AG04450 (cell line): ENCODE measurements at regions not wholly inside any gene's neighbourhood (a gene's known extent, or its start where the extent isn't known, plus 50 kb on each side); places are given as distances from the start of the nearest gene placed in this dataset.

ENCODE experiments used
- CTCF ChIA-PET: fragments of 300-600, 350-600 bp; formaldehyde crosslinking; extraction: SDS; loops from one replicate; lab custom pipeline; 2022; ENCODE audit warnings: antibody characterized with exemption, inconsistent platforms; lab: Charles Lee
- POLR2A ChIA-PET: fragments of 350-600 bp; formaldehyde crosslinking; extraction: SDS; loops from one replicate; lab custom pipeline; 2021; ENCODE audit warnings: antibody characterized with exemption, inconsistent platforms; lab: Yijun Ruan, JAX
- DNase-seq: peaks from one replicate; pipeline ENCODE4 v3.0.0-alpha.2; 2011; ENCODE audit warnings: low read depth, low spot score
- H3K27ac ChIP-seq: one replicate; pipeline ENCODE4 v1.5.1; 2012; ENCODE audit warnings: low read depth, low read length, control low read depth
- H3K27me3 ChIP-seq: one replicate; pipeline ENCODE4 v1.6.0; 2012; ENCODE audit warnings: low read length; ENCODE audit not compliant: control insufficient read depth, insufficient read depth
- H3K4me3 ChIP-seq: 2 replicates; pipeline ENCODE4 v1.5.1; 2011; ENCODE audit warnings: mild to moderate bottlenecking, low read depth, low read length, control low read depth
- H3K9me3 ChIP-seq: 2 replicates; pipeline ENCODE4 v1.5.1; 2012; ENCODE audit warnings: low read length; ENCODE audit not compliant: control insufficient read depth, insufficient read depth
- CTCF ChIP-seq: IDR thresholded peaks from 2 replicates; pipeline ENCODE4 v1.5.1; 2011; ENCODE audit warnings: low read depth, low read length, control low read depth, inconsistent platforms

DNA sequence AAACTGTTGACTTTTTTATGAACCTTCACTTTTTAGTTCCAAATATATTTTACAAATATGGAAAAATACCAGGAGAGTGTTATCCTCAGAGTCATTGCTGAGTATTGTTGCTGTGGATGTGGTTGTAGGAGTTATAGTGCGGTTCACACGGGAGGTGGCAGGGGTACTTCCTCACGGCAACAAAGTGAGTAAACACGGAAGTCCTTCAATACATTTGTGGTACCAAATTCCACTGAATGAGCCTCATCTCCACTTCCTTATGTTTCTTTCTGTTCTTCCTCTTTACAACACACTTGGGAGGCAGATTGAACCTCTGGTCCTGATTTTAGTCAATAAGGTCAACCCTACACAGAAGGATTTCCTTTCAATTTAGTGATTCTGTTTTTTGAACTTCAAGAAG lies 371.8 kb downstream of the BTBD3 start:
- H3K27ac ChIP-seq, result no peak overlapping the region
- H3K9me3 ChIP-seq, result no peaks in the 10 kb centered on the region
- CTCF ChIA-PET, result no interaction called here
- no peaks in the 10 kb centered on the region for H3K27me3 ChIP-seq
- DNase-seq, result no peak
- TF ChIP-seq CTCF, result no peak
- POLR2A ChIA-PET, result no interaction called here
- no peak overlapping the region for H3K4me3 ChIP-seq

DNA sequence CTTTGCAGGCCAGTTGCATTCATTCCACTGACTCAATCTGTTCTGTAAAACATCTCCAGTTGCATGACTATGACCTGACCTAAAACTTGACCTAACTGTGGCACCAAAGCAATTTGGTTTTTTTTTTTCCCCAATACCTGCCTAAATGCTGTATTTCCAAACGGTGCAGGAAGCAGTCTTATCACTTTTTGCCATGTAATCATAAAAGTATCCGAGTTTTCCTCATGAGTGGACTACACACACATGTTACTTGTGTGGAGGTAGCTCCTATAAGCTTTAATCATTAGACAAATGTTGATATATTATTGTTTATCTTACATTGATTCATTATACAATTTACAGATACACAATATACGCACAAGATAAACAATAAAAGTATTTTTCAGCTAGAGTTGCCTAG lies 373.7 kb downstream of the BTBD3 start:
- ChIA-PET POLR2A (no interaction called here), CTCF (no interaction called here)
- DNase-seq, result no peak

GRCh38 chr20:12293900-12294299 lies 376.2 kb downstream of the BTBD3 start:
- no peak for DNase-seq
- Histone ChIP-seq H3K27me3 (no peaks in the 10 kb centered on the region), H3K27ac (no peak overlapping the region), H3K4me3 (no peak overlapping the region), H3K9me3 (peaks cover 5% of the 10 kb centered on the region)
- POLR2A ChIA-PET, result no interaction called here
- CTCF ChIA-PET, result no interaction called here
- TF ChIP-seq CTCF, result no peak

More for the DNA sequence above, 373.7 kb downstream of the BTBD3 start:
- TF ChIP-seq CTCF, result no peak
- H3K4me3 ChIP-seq, result no peak overlapping the region
- H3K9me3 ChIP-seq, result no peaks in the 10 kb centered on the region
- H3K27ac ChIP-seq, result no peak overlapping the region
- H3K27me3 ChIP-seq, result no peaks in the 10 kb centered on the region

DNA sequence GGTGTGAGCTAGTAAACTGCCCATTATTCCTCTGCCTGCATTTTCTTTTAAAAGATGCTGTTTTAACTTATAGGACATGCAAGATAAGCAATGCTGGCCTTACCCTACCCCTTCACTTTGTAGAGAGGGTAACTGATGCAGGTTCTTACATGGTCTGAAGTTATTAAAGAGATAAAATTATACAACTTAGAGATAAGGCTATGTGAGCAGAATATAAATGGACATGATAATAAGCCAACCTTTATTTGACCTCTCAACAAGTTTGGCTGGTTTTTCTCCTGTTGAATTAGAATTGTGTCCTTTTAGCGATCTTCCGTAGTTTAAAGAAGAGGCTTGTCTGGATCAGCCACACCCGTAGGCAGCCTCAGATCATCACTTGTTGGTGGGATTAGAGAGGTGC lies 377.0 kb downstream of the BTBD3 start:
- Histone ChIP-seq H3K4me3 (no peak overlapping the region), H3K27ac (no peak overlapping the region), H3K9me3 (peaks cover 13% of the 10 kb centered on the region), H3K27me3 (no peaks in the 10 kb centered on the region)
- DNase-seq, result no peak
- ChIA-PET CTCF (no interaction called here), POLR2A (no interaction called here)
- no peak for TF ChIP-seq CTCF

DNA sequence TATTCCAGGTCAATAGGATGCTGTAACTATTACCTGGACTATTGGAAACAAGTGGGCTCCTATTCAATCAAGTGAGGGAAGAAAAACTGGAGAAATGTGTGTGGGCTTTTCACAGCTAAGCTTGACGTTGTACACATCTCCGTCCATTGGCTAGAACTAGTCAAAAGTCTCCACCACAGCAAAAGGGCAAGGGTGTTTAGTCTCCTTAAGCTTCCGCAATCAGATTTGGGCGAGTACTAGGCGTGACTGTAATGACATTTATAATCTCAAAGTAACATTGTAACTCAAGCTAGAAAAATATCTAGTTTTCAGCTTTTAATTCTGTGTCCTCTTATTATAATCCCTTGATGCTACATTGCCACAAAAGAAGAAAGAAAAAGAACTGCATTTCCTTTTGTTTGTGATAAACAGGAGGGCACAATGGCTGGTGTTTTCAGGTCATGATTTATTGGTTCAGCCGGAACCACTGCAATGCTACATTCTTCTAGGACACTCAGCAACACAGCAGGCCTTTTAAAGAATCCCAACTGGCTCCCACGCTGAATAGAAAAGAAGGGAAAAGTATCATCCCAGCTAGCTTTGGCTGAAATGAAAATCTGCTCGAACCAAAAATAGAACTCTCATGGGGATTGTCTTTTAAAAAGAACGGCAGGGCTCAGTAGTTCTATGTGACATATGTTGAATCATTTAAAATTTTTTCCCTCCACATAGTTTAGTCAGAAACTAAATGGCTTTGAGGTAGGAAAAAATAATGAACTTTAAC lies 387.7 kb downstream of the BTBD3 start:
- Histone ChIP-seq H3K9me3 (peaks cover 4% of the 10 kb centered on the region), H3K27me3 (no peaks in the 10 kb centered on the region), H3K27ac (no peak overlapping the region), H3K4me3 (no peak overlapping the region)
- ChIA-PET CTCF (no interaction called here), POLR2A (no interaction called here)
- no peak for DNase-seq
- no peak for TF ChIP-seq CTCF
